ENCODE measurements at regions not wholly inside any gene's neighbourhood (a gene's known extent, or its start where the extent isn't known, plus 50 kb on each side); places are given as distances from the start of the nearest gene placed in this dataset.

GRCh38 chrX:42463706-42464490, 314.1 kb downstream of the PPP1R2C start:
- no peaks in the 10 kb centered on the region for H3K36me3 ChIP-seq

DNA sequence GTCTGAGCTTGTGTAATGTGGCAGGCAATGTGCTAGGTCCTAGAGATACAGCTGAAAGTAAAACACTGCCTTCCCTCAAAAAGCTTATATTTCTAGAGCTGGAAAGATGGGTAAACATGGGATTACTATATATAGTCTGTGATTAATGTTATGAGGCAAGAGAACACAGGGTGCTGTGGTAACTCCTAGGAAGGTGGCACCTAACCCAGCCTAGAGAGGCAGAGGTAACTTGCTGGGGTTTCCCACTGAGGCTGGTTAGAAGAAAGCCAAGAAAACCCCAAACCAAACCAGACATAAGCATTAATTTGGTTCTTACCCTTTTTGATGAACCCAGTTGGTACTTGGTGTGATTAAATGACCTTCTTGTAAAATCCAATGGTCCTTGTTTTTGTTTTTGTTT, 315.0 kb downstream of the PPP1R2C start:
- H3K4me1 ChIP-seq: no peaks in the 10 kb centered on the region
- no peak for ATAC-seq
- TF ChIP-seq CTCF (IDR thresholded peaks at IDR 0.05): no peak

More at GRCh38 chrX:42463706-42464490, 314.1 kb downstream of the PPP1R2C start:
- no peak for ATAC-seq
- Histone ChIP-seq H3K27me3 (peaks cover 0 to 21% (median 0%) of the 10 kb centered on the region in 7 donors), H3K9me3 (no peaks in the 10 kb centered on the region), H3K4me1 (no peaks in the 10 kb centered on the region), H3K27ac (no peak overlapping the region), H3K4me3 (no peak overlapping the region)
- intact Hi-C loops (cut with DNase I): no loop called here
- no peak for TF ChIP-seq CTCF (IDR thresholded peaks at IDR 0.05)
- no peak for DNase-seq
- WGBS, 2 donors: 85 to 91% methylated on average over 4 of the region's 4 CpGs

DNA sequence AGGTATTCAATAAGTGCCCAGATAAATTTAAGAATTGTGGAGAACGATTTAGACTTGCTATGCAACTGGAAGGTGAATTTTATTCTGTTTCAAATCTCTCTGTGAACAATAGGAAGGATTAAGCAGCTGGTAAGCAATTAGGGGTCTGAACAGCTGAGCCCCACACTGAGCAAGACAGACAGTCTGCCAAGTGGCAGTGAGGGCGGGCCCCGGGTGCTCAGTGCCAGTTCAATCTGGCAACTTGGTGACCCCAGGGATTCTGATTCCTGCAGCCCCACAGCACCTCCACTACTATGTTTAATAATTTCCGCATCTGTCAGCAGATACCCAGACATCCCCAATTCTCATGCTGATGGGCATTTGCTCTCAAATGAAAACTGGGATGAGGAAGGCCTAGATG, 317.3 kb downstream of the PPP1R2C start:
- H3K4me1 ChIP-seq: no peaks in the 10 kb centered on the region
- H3K9me3 ChIP-seq: no peaks in the 10 kb centered on the region
- TF ChIP-seq CTCF (IDR thresholded peaks at IDR 0.05): no peak
- peaks cover 0 to 19% (median 0%) of the 10 kb centered on the region in 7 donors for H3K27me3 ChIP-seq
- no peak for DNase-seq
- WGBS, 2 donors: 87 to 89% methylated on average over 4 of the region's 4 CpGs
- no peak for ATAC-seq
- H3K36me3 ChIP-seq: no peaks in the 10 kb centered on the region
- H3K27ac ChIP-seq: no peak overlapping the region
- intact Hi-C loops (cut with DNase I): no loop called here
- no peak overlapping the region for H3K4me3 ChIP-seq

More for the DNA sequence above, 315.0 kb downstream of the PPP1R2C start:
- intact Hi-C loops (cut with DNase I): no loop called here
- Histone ChIP-seq H3K4me3 (no peak overlapping the region), H3K27ac (no peak overlapping the region), H3K36me3 (no peaks in the 10 kb centered on the region), H3K27me3 (peaks cover 0 to 27% (median 0%) of the 10 kb centered on the region in 7 donors), H3K9me3 (no peaks in the 10 kb centered on the region)
- DNase-seq: no peak

DNA sequence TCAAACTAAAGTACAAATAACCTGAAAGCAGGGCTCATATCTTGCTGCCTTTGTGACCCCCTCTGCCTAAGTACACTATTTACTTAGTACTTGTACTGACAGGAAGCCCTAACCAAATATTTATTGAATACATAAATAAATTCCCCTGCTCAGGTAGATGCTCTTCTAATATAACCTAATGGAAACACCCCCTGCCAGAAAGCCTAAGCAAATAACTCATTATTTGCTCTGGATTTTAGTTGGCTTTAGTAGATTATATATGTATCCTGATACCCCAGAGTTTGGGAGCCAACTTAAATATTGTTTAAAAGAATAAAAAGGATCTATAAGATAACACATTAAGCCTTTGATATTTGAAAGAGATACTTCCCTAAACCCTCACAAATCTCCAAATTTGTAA, 318.2 kb downstream of the PPP1R2C start:
- H3K27ac ChIP-seq: no peak overlapping the region
- no peaks in the 10 kb centered on the region for H3K4me1 ChIP-seq
- ATAC-seq (no peak), DNase-seq (no peak)
- no peaks in the 10 kb centered on the region for H3K36me3 ChIP-seq
- H3K4me3 ChIP-seq: no peak overlapping the region
- intact Hi-C loops (cut with DNase I): no loop called here
- no peak for TF ChIP-seq CTCF (IDR thresholded peaks at IDR 0.05)
- no peaks in the 10 kb centered on the region for H3K9me3 ChIP-seq
- H3K27me3 ChIP-seq: peaks cover 0 to 14% (median 0%) of the 10 kb centered on the region in 7 donors

All from heart right ventricle (tissue), 16 donors.